BLaER1 (cell line): ENCODE measurements at regions not wholly inside any gene's neighbourhood (a gene's known extent, or its start where the extent isn't known, plus 50 kb on each side); places are given as distances from the start of the nearest gene placed in this dataset.

Source experiments
- H3K27ac ChIP-seq: shearing (Covaris generic); formaldehyde crosslinking; 2 replicates; pipeline ENCODE4 v1.8.1; 2022
- H3K27me3 ChIP-seq: shearing (Covaris generic); formaldehyde crosslinking; 2 replicates; pipeline ENCODE4 v1.8.1; 2022
- H3K36me3 ChIP-seq: shearing (Covaris generic); formaldehyde crosslinking; 2 replicates; pipeline ENCODE4 v1.8.1; 2022
- H3K4me1 ChIP-seq: shearing (Covaris generic); formaldehyde crosslinking; 2 replicates; pipeline ENCODE4 v1.8.1; 2022
- H3K4me2 ChIP-seq: shearing (Covaris generic); formaldehyde crosslinking; 2 replicates; pipeline ENCODE4 v1.8.1; 2022
- H3K4me3 ChIP-seq: shearing (Covaris generic); formaldehyde crosslinking; 2 replicates; pipeline ENCODE4 v1.8.1; 2022
- H3K9ac ChIP-seq: shearing (Covaris generic); formaldehyde crosslinking; 2 replicates; pipeline ENCODE4 v1.8.1; 2022
- H3K9me3 ChIP-seq: shearing (Covaris generic); formaldehyde crosslinking; 2 replicates; pipeline ENCODE4 v1.8.1; 2022
- H4K20me1 ChIP-seq: shearing (Covaris generic); formaldehyde crosslinking; 2 replicates; pipeline ENCODE4 v1.8.1; 2022
- Cebpa-rat ChIP-seq: shearing (Covaris generic); IDR thresholded peaks from 2 replicates; pipeline ENCODE4 v1.8.1; 2022

DNA sequence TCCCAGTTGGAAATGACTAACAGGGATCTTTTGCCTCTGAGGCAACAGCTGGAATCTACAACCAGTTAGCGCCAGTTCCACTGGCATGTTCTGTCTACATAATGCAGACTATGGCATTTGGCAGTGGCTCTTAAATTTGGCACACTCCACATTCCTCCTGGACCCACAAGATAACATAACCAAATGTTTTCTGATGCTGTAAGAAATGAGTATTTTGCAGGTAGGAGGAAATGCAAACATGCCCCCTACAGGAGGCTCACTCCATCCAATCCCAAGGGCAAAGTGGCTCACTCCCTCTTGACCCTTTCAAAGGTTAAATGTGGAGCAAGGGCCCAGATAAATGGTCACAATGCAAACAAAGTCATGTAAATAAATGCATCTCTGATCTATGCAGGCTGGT is 129.2 kb upstream of the PROX1 start:
- Histone ChIP-seq H3K36me3 (no peaks in the 10 kb centered on the region), H3K27me3 (no peaks in the 10 kb centered on the region), H3K4me2 (no peak overlapping the region), H3K9ac (no peak overlapping the region), H3K4me1 (no peaks in the 10 kb centered on the region), H3K27ac (no peak overlapping the region), H4K20me1 (no peaks in the 10 kb centered on the region), H3K4me3 (no peak overlapping the region), H3K9me3 (no peaks in the 10 kb centered on the region)
- TF ChIP-seq Cebpa-rat: no peak

DNA sequence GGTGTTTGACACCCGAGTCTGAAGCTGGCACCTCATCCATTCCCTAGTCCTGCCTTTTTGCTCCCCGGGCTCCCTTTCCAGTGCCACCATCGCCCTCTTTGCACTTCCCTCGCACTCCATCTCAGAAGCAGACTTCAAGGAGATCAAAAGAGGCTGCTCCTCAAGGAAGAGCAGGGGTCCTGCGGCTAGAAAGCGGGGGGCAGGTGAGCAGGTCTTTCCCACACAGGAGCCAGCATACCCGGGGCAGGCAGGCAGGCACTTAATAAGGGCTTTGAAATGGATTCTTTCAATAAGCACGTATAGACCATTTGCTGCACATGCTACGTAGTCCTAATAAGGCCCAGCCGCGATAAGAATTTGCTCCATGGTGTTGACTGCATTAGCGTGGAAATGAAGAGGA is 125.9 kb upstream of the PROX1 start:
- Histone ChIP-seq H3K9me3 (no peaks in the 10 kb centered on the region), H3K4me1 (no peaks in the 10 kb centered on the region), H3K9ac (no peak overlapping the region), H4K20me1 (no peaks in the 10 kb centered on the region), H3K36me3 (no peaks in the 10 kb centered on the region), H3K27ac (no peak overlapping the region), H3K4me3 (no peak overlapping the region), H3K4me2 (no peak overlapping the region), H3K27me3 (no peaks in the 10 kb centered on the region)
- no peak for TF ChIP-seq Cebpa-rat

DNA sequence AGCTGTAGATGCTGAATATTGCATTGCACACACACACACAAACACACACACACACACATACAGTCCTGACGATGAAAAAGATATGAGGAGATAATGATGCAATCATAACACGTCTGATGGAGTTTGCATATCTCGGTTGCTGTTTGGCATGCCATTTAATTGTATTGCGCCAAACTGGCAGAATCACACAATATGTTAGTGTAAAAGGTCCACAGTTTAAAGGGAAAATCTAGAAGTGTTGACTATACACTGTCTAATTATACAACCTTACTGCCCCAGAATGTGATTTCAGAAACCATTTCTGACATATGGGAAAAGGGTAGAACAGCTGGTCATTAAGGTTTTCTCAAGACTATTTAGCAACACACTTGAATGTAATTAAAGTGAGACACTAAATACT is 123.7 kb upstream of the PROX1 start:
- H3K4me2 ChIP-seq: no peak overlapping the region
- H3K36me3 ChIP-seq: no peaks in the 10 kb centered on the region
- no peaks in the 10 kb centered on the region for H3K9me3 ChIP-seq
- no peak for TF ChIP-seq Cebpa-rat
- H4K20me1 ChIP-seq: no peaks in the 10 kb centered on the region
- H3K27me3 ChIP-seq: no peaks in the 10 kb centered on the region
- H3K4me3 ChIP-seq: no peak overlapping the region
- H3K9ac ChIP-seq: no peak overlapping the region
- no peak overlapping the region for H3K27ac ChIP-seq
- no peaks in the 10 kb centered on the region for H3K4me1 ChIP-seq

DNA sequence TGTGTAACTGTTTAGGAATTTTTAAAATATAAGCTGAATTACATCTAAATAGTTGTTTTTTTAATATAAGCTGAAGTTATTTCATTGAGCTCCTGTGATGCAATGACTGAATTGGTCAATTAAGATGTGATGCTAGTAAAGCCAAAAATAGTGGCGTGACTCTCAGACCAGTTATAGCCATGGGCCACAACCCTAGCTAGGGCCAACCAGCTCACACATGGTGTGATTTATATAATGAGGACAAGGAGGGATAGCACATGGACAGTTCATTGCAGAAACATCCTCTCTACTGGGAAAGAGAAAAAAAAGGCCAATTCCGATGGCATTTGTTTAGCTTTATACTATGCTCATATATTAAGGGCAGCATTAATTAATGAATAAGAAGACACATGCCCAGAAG is 119.3 kb upstream of the PROX1 start:
- H3K9me3 ChIP-seq: no peaks in the 10 kb centered on the region
- no peak overlapping the region for H3K9ac ChIP-seq
- no peak for TF ChIP-seq Cebpa-rat
- no peak overlapping the region for H3K27ac ChIP-seq
- no peak overlapping the region for H3K4me2 ChIP-seq
- no peak overlapping the region for H3K4me3 ChIP-seq
- H4K20me1 ChIP-seq: no peaks in the 10 kb centered on the region
- no peaks in the 10 kb centered on the region for H3K36me3 ChIP-seq
- H3K4me1 ChIP-seq: no peaks in the 10 kb centered on the region
- no peaks in the 10 kb centered on the region for H3K27me3 ChIP-seq

DNA sequence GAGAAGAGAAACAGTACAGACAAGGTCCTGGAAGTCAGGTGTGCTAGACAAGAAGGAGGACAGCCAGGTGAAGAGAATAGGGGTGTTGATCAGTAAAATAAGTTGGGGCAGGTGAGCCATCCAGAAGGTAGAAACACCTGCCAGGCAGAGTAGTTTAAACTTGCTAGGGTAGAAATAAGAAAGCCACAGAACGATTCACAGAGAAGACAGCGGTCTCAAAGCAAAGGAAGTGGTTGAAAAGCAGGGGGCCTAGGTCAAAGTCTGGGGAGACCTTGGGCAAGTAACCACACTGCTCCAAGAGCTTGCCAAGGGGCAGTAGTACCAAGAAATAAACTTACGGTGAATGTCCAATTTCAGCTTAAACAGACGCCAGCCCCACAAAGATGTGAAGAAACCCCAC is 116.6 kb upstream of the PROX1 start:
- Histone ChIP-seq H3K27me3 (no peaks in the 10 kb centered on the region; the same call in 1 of the 2 replicates), H3K4me3 (no peak overlapping the region), H3K4me2 (no peak overlapping the region), H4K20me1 (no peaks in the 10 kb centered on the region), H3K27ac (no peak overlapping the region), H3K9me3 (no peaks in the 10 kb centered on the region), H3K9ac (no peak overlapping the region), H3K36me3 (no peaks in the 10 kb centered on the region), H3K4me1 (no peaks in the 10 kb centered on the region)
- no peak for TF ChIP-seq Cebpa-rat

GRCh38 chr1:213874789-213875188 is 113.0 kb upstream of the PROX1 start:
- Histone ChIP-seq H3K9me3 (no peaks in the 10 kb centered on the region), H3K4me2 (no peak overlapping the region), H3K4me3 (no peak overlapping the region), H3K36me3 (no peaks in the 10 kb centered on the region), H3K27ac (no peak overlapping the region), H3K9ac (no peak overlapping the region), H3K27me3 (no peaks in the 10 kb centered on the region; the same call in 1 of the 2 replicates), H3K4me1 (no peaks in the 10 kb centered on the region), H4K20me1 (no peaks in the 10 kb centered on the region)
- TF ChIP-seq Cebpa-rat: no peak

DNA sequence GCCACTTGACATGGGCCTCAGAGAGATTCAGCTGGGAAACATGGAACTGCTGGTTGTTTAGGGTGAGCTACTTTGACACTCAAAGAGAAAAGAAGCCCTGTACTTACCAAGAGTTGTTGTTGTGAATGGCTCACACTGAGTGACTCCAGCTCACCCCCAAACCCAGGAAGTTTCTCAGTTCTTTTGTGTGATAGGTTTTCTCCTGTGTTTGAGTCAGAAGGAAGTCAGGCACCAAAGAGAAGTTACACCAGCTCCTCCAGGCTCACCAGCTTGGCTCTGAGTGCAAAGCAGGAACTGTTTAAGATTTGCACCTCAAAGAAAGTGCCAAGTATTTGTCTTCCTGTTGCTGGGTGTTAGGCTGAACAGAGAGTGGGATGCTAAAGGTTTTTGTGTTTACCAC is 111.2 kb upstream of the PROX1 start:
- H3K27ac ChIP-seq: no peak overlapping the region
- H3K9ac ChIP-seq: no peak overlapping the region
- H3K36me3 ChIP-seq: no peaks in the 10 kb centered on the region
- H4K20me1 ChIP-seq: no peaks in the 10 kb centered on the region
- H3K4me1 ChIP-seq: no peaks in the 10 kb centered on the region
- no peaks in the 10 kb centered on the region for H3K9me3 ChIP-seq
- no peak overlapping the region for H3K4me3 ChIP-seq
- H3K27me3 ChIP-seq: no peaks in the 10 kb centered on the region; the same call in 1 of the 2 replicates
- no peak overlapping the region for H3K4me2 ChIP-seq
- no peak for TF ChIP-seq Cebpa-rat

DNA sequence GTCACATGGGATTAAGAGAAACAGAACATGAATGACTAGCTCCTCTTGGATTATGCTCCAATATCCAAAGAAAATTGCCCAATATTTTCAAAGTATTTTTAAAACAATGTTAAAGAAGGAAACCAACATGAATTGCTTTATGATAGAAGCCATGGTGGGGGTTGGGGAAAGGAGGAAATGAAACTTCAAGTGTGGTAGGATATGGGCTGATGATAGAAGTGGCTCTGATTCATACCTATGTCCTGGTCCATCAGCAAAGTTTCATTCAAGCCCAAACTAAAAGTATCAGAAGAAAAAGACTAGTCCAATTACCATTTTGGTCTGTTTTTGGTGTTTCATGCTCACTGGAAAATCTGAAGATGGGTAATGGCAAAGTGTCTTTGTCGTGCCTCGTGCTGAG is 104.2 kb upstream of the PROX1 start:
- Histone ChIP-seq H3K4me3 (no peak overlapping the region), H3K27me3 (no peaks in the 10 kb centered on the region), H3K27ac (no peak overlapping the region), H3K4me2 (no peak overlapping the region), H3K9ac (no peak overlapping the region), H3K9me3 (no peaks in the 10 kb centered on the region), H3K36me3 (no peaks in the 10 kb centered on the region), H4K20me1 (no peaks in the 10 kb centered on the region), H3K4me1 (no peaks in the 10 kb centered on the region)
- no peak for TF ChIP-seq Cebpa-rat

DNA sequence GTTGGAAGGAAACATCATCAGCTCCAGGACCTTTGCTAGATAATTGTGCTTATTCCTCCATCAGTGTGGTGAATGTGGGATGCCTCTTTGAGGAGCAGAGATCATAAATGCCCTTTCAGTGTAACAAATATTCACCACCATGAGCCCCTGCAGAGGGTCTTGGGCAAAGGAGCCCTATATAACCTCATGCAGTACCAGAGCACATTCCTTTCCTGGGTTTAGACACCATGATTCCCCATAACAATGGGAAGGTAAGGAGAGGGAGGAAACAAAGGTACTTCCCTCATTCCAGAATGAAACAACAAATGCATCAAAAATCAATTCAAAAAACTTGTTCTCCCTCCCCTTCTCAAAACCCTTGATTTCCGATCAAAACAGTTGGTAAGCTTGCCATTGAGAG is 103.4 kb upstream of the PROX1 start:
- H3K4me1 ChIP-seq: no peaks in the 10 kb centered on the region
- no peaks in the 10 kb centered on the region for H3K27me3 ChIP-seq

GRCh38 chr1:213884942-213885341 is 102.8 kb upstream of the PROX1 start:
- TF ChIP-seq Cebpa-rat: no peak
- Histone ChIP-seq H4K20me1 (no peaks in the 10 kb centered on the region), H3K36me3 (no peaks in the 10 kb centered on the region), H3K27me3 (no peaks in the 10 kb centered on the region), H3K4me3 (no peak overlapping the region), H3K4me2 (no peak overlapping the region), H3K27ac (no peak overlapping the region), H3K4me1 (no peaks in the 10 kb centered on the region), H3K9me3 (no peaks in the 10 kb centered on the region), H3K9ac (no peak overlapping the region)

More for the DNA sequence above, 103.4 kb upstream of the PROX1 start:
- Histone ChIP-seq H3K36me3 (no peaks in the 10 kb centered on the region), H3K9me3 (no peaks in the 10 kb centered on the region), H4K20me1 (no peaks in the 10 kb centered on the region), H3K9ac (no peak overlapping the region), H3K27ac (no peak overlapping the region), H3K4me2 (no peak overlapping the region), H3K4me3 (no peak overlapping the region)
- no peak for TF ChIP-seq Cebpa-rat

DNA sequence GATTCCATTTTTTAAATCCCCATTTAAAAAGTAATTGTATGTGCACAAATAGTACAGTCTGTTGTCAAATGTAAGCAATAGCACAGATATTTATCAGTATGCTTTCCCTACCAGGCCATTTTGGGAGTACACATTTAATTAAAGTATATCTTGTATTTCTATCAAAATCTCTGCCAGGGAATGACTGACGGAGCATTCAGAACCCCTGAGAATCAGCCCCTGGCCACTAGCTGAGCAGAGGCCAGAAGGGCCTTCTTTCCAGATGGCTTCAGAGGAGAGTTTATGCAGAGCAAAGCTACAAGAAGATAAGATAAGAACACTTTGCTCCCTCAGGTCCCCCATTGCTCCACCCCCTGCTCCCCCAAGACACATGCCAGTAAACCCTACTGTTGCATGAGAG is 99.9 kb upstream of the PROX1 start:
- H3K36me3 ChIP-seq: no peaks in the 10 kb centered on the region
- no peak overlapping the region for H3K4me2 ChIP-seq
- H3K9ac ChIP-seq: no peak overlapping the region
- no peak overlapping the region for H3K27ac ChIP-seq
- H3K9me3 ChIP-seq: no peaks in the 10 kb centered on the region
- no peak overlapping the region for H3K4me3 ChIP-seq
- no peaks in the 10 kb centered on the region for H3K4me1 ChIP-seq
- no peaks in the 10 kb centered on the region for H4K20me1 ChIP-seq
- H3K27me3 ChIP-seq: no peaks in the 10 kb centered on the region
- no peak for TF ChIP-seq Cebpa-rat
